SK-N-SH treated with all-trans-retinoic acid at 6 μM for 48 hours (cell line): ENCODE measurements at regions not wholly inside any gene's neighbourhood (a gene's known extent, or its start where the extent isn't known, plus 50 kb on each side); places are given as distances from the start of the nearest gene placed in this dataset.

Source experiments
- ATAC-seq: fragments of 200-7000 bp; cut with Tn5 transposase; 3 replicates; pipeline ENCODE4 v1.9.1; 2020; ENCODE audit warnings: mild to moderate bottlenecking, moderate library complexity
- ARNTL ChIP-seq: fragments of 450-650 bp; formaldehyde crosslinking; IDR thresholded peaks from 2 replicates; pipeline ENCODE4 v1.5.0; 2020; ENCODE audit warnings: low read depth, mild to moderate bottlenecking, moderate library complexity, borderline replicate concordance
- BACH2 ChIP-seq: fragments of 250-450 bp; sonication (Bioruptor Pico); IDR thresholded peaks from 2 replicates; pipeline ENCODE4 v1.9.0; 2021; ENCODE audit warnings: mild to moderate bottlenecking, borderline replicate concordance
- CSDC2 ChIP-seq: fragments of 250-450 bp; sonication (Bioruptor Pico); IDR thresholded peaks from 2 replicates; pipeline ENCODE4 v1.5.0; 2020; ENCODE audit warnings: mild to moderate bottlenecking, moderate library complexity
- CSRNP3 ChIP-seq: fragments of 250-450 bp; sonication (Bioruptor Pico); IDR thresholded peaks from 2 replicates; pipeline ENCODE4 v1.5.1; 2021; ENCODE audit warnings: mild to moderate bottlenecking, moderate library complexity
- ESRRG ChIP-seq: fragments of 250-450 bp; sonication (Bioruptor Pico); IDR thresholded peaks from 2 replicates; pipeline ENCODE4 v1.6.1; 2021; ENCODE audit warnings: mild to moderate bottlenecking
- GLIS3 ChIP-seq: fragments of 250-450 bp; sonication (Bioruptor Pico); IDR thresholded peaks from 2 replicates; pipeline ENCODE4 v1.5.0; 2020; ENCODE audit warnings: mild to moderate bottlenecking, moderate library complexity
- ISL1 ChIP-seq: fragments of 250-450 bp; sonication (Bioruptor Pico); IDR thresholded peaks from 2 replicates; pipeline ENCODE4 v2.1.2; 2022; ENCODE audit warnings: mild to moderate bottlenecking, moderate library complexity
- OSR1 ChIP-seq: fragments of 250-450 bp; sonication (Bioruptor Pico); IDR thresholded peaks from 2 replicates; pipeline ENCODE4 v1.8.0; 2022; ENCODE audit warnings: moderate library complexity, mild to moderate bottlenecking, inconsistent platforms
- PATZ1 ChIP-seq: fragments of 250-450 bp; sonication (Bioruptor Pico); IDR thresholded peaks from 2 replicates; pipeline ENCODE4 v1.8.0; 2020; ENCODE audit warnings: mild to moderate bottlenecking, moderate library complexity, borderline replicate concordance
- POU6F1 ChIP-seq: fragments of 250-450 bp; sonication (Bioruptor Pico); IDR thresholded peaks from 2 replicates; pipeline ENCODE4 v1.8.0; 2021; ENCODE audit warnings: low read depth, mild to moderate bottlenecking, moderate library complexity, borderline replicate concordance
- PPARA ChIP-seq: fragments of 250-450 bp; sonication (Bioruptor Pico); IDR thresholded peaks from 2 replicates; pipeline ENCODE4 v1.5.0; 2020; ENCODE audit warnings: mild to moderate bottlenecking, borderline replicate concordance
- RARB ChIP-seq: fragments of 250-450 bp; sonication (Bioruptor Pico); IDR thresholded peaks from 2 replicates; pipeline ENCODE4 v1.8.0; 2021; ENCODE audit warnings: mild to moderate bottlenecking, moderate library complexity
- SNAI2 ChIP-seq: fragments of 250-450 bp; sonication (Bioruptor Pico); IDR thresholded peaks from 2 replicates; pipeline ENCODE4 v1.5.0; 2020; ENCODE audit warnings: mild to moderate bottlenecking, moderate library complexity
- TCF4 ChIP-seq: fragments of 250-450 bp; sonication (Bioruptor Pico); IDR thresholded peaks from 2 replicates; pipeline ENCODE4 v1.8.0; 2021; ENCODE audit warnings: mild to moderate bottlenecking, moderate library complexity, borderline replicate concordance
- ZC3H10 ChIP-seq: fragments of 250-450 bp; sonication (Bioruptor Pico); IDR thresholded peaks from 2 replicates; pipeline ENCODE4 v1.5.1; 2021; ENCODE audit warnings: mild to moderate bottlenecking, moderate library complexity
- ZFP3 ChIP-seq: fragments of 250-450 bp; sonication (Bioruptor Pico); IDR thresholded peaks from 2 replicates; pipeline ENCODE4 v1.5.0; 2020; ENCODE audit warnings: mild to moderate bottlenecking, moderate library complexity
- ZFP30 ChIP-seq: fragments of 450-650 bp; formaldehyde crosslinking; IDR thresholded peaks from 2 replicates; pipeline ENCODE4 v1.5.0; 2022; ENCODE audit warnings: mild to moderate bottlenecking, moderate library complexity
- TF ChIP-seq, protein P1 (sequence below): fragments of 250-450 bp; sonication (Bioruptor Pico); IDR thresholded peaks from 2 replicates; pipeline ENCODE4 v1.5.0; 2020; ENCODE audit warnings: mild to moderate bottlenecking, moderate library complexity
- TF ChIP-seq, protein P2 (sequence below): fragments of 250-450 bp; sonication (Bioruptor Pico); IDR thresholded peaks from 2 replicates; pipeline ENCODE4 v1.5.1; 2020; ENCODE audit warnings: low read depth, mild to moderate bottlenecking, moderate library complexity

DNA sequence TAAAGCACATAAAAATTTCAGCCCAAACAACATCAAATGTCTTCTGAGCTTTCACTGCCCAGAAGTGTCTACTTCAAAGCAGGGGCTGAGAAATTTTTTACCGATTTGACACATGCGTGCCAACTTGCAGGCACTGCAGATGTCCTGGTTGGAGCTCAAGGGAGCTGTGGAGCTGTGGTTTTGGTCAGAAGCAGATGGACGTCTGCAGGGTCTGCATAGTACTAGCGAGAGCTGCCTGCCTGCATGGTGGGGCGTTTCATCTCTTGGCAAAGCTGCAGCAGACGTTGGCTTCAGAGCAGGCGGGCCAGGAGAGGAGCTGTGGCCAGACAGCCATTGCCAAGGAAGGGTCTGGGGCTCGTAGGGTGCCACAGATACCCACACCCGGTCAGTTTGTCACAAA lies 296.7 kb downstream of the GLRX3 start:
- ATAC-seq = no peak
- no peak for TF ChIP-seq SNAI2 (CRISPR knock-in tag)
- TF ChIP-seq CSDC2 (CRISPR knock-in tag) = no peak
- TF ChIP-seq GLIS3 = no peak
- no peak for TF ChIP-seq ISL1
- TF ChIP-seq, protein P1, sequence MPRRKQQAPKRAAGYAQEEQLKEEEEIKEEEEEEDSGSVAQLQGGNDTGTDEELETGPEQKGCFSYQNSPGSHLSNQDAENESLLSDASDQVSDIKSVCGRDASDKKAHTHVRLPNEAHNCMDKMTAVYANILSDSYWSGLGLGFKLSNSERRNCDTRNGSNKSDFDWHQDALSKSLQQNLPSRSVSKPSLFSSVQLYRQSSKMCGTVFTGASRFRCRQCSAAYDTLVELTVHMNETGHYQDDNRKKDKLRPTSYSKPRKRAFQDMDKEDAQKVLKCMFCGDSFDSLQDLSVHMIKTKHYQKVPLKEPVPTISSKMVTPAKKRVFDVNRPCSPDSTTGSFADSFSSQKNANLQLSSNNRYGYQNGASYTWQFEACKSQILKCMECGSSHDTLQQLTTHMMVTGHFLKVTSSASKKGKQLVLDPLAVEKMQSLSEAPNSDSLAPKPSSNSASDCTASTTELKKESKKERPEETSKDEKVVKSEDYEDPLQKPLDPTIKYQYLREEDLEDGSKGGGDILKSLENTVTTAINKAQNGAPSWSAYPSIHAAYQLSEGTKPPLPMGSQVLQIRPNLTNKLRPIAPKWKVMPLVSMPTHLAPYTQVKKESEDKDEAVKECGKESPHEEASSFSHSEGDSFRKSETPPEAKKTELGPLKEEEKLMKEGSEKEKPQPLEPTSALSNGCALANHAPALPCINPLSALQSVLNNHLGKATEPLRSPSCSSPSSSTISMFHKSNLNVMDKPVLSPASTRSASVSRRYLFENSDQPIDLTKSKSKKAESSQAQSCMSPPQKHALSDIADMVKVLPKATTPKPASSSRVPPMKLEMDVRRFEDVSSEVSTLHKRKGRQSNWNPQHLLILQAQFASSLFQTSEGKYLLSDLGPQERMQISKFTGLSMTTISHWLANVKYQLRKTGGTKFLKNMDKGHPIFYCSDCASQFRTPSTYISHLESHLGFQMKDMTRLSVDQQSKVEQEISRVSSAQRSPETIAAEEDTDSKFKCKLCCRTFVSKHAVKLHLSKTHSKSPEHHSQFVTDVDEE (CRISPR knock-in tag) = no peak
- no peak for TF ChIP-seq POU6F1
- TF ChIP-seq OSR1 (CRISPR knock-in tag) = no peak
- no peak for TF ChIP-seq ZC3H10 (CRISPR knock-in tag)

GRCh38 chr10:130434446-130435385 lies 298.5 kb downstream of the GLRX3 start:
- ATAC-seq = no peak

DNA sequence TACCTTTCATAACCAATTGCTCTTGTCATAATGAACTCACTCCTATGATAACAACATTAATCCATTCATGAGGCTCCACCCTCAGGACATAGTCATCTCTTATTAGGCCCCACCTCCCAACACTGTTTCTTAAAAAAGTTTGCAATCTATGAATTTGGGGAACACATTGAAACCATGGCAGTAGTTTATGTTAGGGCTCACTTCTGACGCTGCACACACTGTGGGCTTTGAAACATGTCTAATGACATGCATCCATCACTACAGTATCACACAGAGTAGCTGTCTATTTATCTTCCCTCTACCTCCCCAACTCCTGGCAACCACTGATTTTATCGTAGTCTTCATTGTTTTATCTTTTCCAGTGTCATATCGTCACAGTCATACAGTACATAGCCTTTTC lies 299.8 kb downstream of the GLRX3 start:
- no peak for TF ChIP-seq RARB (CRISPR knock-in tag)
- TF ChIP-seq, protein P2, sequence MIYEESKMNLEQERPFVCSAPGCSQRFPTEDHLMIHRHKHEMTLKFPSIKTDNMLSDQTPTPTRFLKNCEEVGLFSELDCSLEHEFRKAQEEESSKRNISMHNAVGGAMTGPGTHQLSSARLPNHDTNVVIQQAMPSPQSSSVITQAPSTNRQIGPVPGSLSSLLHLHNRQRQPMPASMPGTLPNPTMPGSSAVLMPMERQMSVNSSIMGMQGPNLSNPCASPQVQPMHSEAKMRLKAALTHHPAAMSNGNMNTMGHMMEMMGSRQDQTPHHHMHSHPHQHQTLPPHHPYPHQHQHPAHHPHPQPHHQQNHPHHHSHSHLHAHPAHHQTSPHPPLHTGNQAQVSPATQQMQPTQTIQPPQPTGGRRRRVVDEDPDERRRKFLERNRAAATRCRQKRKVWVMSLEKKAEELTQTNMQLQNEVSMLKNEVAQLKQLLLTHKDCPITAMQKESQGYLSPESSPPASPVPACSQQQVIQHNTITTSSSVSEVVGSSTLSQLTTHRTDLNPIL (CRISPR knock-in tag) = no peak
- TF ChIP-seq PPARA (CRISPR knock-in tag) = no peak
- TF ChIP-seq, protein P1 (CRISPR knock-in tag) = no peak
- TF ChIP-seq ISL1 = no peak
- TF ChIP-seq BACH2 (CRISPR knock-in tag) = no peak
- TF ChIP-seq, all 23 proteins: peak for 0
- ATAC-seq = no peak

More at GRCh38 chr10:130434446-130435385, 298.5 kb downstream of the GLRX3 start:
- TF ChIP-seq PPARA (CRISPR knock-in tag) (no peak), ZC3H10 (CRISPR knock-in tag) (no peak)

- ATAC-seq = no peak
- TF ChIP-seq CSDC2 (CRISPR knock-in tag) (no peak), TCF4 (CRISPR knock-in tag) (no peak), CSRNP3 (CRISPR knock-in tag) (no peak), POU6F1 (no peak), ISL1 (no peak), PATZ1 (no peak), ZFP3 (CRISPR knock-in tag) (no peak), ARNTL (no peak), PPARA (CRISPR knock-in tag) (no peak), ZFP30 (CRISPR knock-in tag) (no peak), ESRRG (no peak)
- TF ChIP-seq, protein P2 (CRISPR knock-in tag) = no peak
Measured at GRCh38 chr10:130438861-130439260, 302.7 kb downstream of the GLRX3 start.
